H1 (cell line): ENCODE measurements at regions not wholly inside any gene's neighbourhood (a gene's known extent, or its start where the extent isn't known, plus 50 kb on each side); places are given as distances from the start of the nearest gene placed in this dataset.

Experiments
- CHD2 ChIP-seq: IDR thresholded peaks from 2 replicates; pipeline ENCODE4 v1.6.1; 2012; ENCODE audit warnings: low read length, improper control_type of control experiment
- GABPA ChIP-seq: IDR thresholded peaks from 2 replicates; pipeline ENCODE4 v1.6.1; 2011; ENCODE audit warnings: mild to moderate bottlenecking, low read length, moderate library complexity, borderline replicate concordance; ENCODE audit not compliant: insufficient read depth
- GTF2F1 ChIP-seq: IDR thresholded peaks from 2 replicates; pipeline ENCODE4 v1.6.1; 2012; ENCODE audit warnings: low read depth, low read length, improper control_type of control experiment, borderline replicate concordance
- RBBP5 ChIP-seq: IDR thresholded peaks from 2 replicates; pipeline ENCODE4 v1.7.1; 2012; ENCODE audit warnings: low read depth, mild to moderate bottlenecking, inconsistent platforms, low read length, moderate library complexity, borderline replicate concordance
- SIRT6 ChIP-seq: IDR thresholded peaks from one replicate; pipeline ENCODE4 v1.7.1; 2012; ENCODE audit warnings: low read length, inconsistent platforms

DNA sequence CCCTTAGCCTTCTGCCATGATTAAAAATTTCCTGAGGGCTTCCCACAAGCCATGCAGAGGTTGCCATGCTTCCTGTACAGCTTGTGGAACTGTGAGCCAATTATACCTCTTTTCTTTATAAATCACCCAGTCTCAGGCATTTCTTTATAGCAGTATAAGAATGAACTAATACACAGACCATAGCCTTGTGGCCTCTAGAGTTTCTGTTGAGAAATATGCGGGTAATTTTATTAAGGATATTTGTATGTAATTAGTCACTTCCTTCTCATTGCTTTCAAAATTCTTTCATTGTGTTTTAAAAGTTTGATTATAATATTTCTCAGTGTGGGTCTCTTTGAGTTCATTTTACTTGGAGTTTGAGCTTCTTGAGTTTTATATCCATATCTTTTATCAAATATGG lies 484.9 kb downstream of the COL12A1 start (continued):
- no peak for TF ChIP-seq RBBP5
- TF ChIP-seq GABPA = no peak
- TF ChIP-seq GTF2F1 = no peak
- TF ChIP-seq CHD2 = no peak
- TF ChIP-seq SIRT6 = no peak
